GM21723 (cell line): ENCODE measurements at regions not wholly inside any gene's neighbourhood (a gene's known extent, or its start where the extent isn't known, plus 50 kb on each side); places are given as distances from the start of the nearest gene placed in this dataset.
"Not testable (repeated sequence)": the region's sequence is repeated elsewhere in the genome, so short reads cannot be mapped to it uniquely, and the experiment has no call there.

Experiments used
- ATAC-seq: cut with Tn5 transposase; IDR thresholded peaks from one replicate; pipeline ENCODE4 v1.9.1; 2021; ENCODE audit warnings: mild to moderate bottlenecking, moderate library complexity; ENCODE audit not compliant: unreplicated experiment

GRCh38 chr3:78497021-78497420 is 1270.8 kb downstream of the ROBO1 start:
- ATAC-seq: no peak

- ATAC-seq: no peak
Observed at GRCh38 chr3:78497767-78498166, 1270.0 kb downstream of the ROBO1 start.

- no peak for ATAC-seq
Observed at GRCh38 chr3:78506061-78506460, 1261.7 kb downstream of the ROBO1 start.

GRCh38 chr3:78506581-78507195 is 1261.1 kb downstream of the ROBO1 start:
- no peak for ATAC-seq

GRCh38 chr3:78507196-78507984 is 1260.4 kb downstream of the ROBO1 start:
- ATAC-seq: no peak

GRCh38 chr3:78511840-78512239 is 1256.0 kb downstream of the ROBO1 start:
- no peak for ATAC-seq

- not testable (repeated sequence) for ATAC-seq
Observed at GRCh38 chr3:78512786-78513185, 1255.0 kb downstream of the ROBO1 start.

GRCh38 chr3:78516437-78516836 is 1251.4 kb downstream of the ROBO1 start:
- ATAC-seq: no peak

GRCh38 chr3:78516937-78517336 is 1250.9 kb downstream of the ROBO1 start:
- ATAC-seq: no peak

GRCh38 chr3:78517965-78518364 is 1249.8 kb downstream of the ROBO1 start:
- ATAC-seq: no peak

GRCh38 chr3:78519281-78519680 is 1248.5 kb downstream of the ROBO1 start:
- no peak for ATAC-seq

GRCh38 chr3:78529601-78530000 is 1238.2 kb downstream of the ROBO1 start:
- ATAC-seq: no peak

- no peak for ATAC-seq
Observed at GRCh38 chr3:78540485-78540884, 1227.3 kb downstream of the ROBO1 start.

GRCh38 chr3:78545827-78546226 is 1222.0 kb downstream of the ROBO1 start:
- no peak for ATAC-seq
